HEK293T (cell line): ENCODE measurements at regions not wholly inside any gene's neighbourhood (a gene's known extent, or its start where the extent isn't known, plus 50 kb on each side); places are given as distances from the start of the nearest gene placed in this dataset.

ENCODE experiments used
- ARNT ChIP-seq: fragments of 450-650 bp; IDR thresholded peaks from 2 replicates; pipeline ENCODE4 v1.6.1; 2017; ENCODE audit warnings: mild to moderate bottlenecking
- CTBP1 ChIP-seq: fragments of 450-650 bp; IDR thresholded peaks from 2 replicates; pipeline ENCODE4 v1.6.1; 2016; ENCODE audit warnings: borderline replicate concordance
- PKNOX1 ChIP-seq: fragments of 450-650 bp; IDR thresholded peaks from 2 replicates; pipeline ENCODE4 v1.6.1; 2016
- SUZ12 ChIP-seq: fragments of 450-650 bp; IDR thresholded peaks from 2 replicates; pipeline ENCODE4 v1.6.1; 2016; ENCODE audit warnings: mild to moderate bottlenecking

GRCh38 chr15:39433376-39433775 lies 147.5 kb upstream of the THBS1 start:
- no peak for TF ChIP-seq CTBP1
- TF ChIP-seq ARNT, result no peak
- no peak for TF ChIP-seq PKNOX1
- TF ChIP-seq SUZ12, result no peak
